Mesenchymal stem cell (in vitro differentiated cells and primary cell): ENCODE measurements at regions not wholly inside any gene's neighbourhood (a gene's known extent, or its start where the extent isn't known, plus 50 kb on each side); places are given as distances from the start of the nearest gene placed in this dataset.

Experiments used
- DNase-seq: peaks from one replicate; pipeline ENCODE4 v3.0.0-alpha.2; 2013
- H2AFZ ChIP-seq: one replicate; pipeline ENCODE4 v1.6.1; 2013; ENCODE audit warnings: low read depth, mild to moderate bottlenecking, control low read depth, inconsistent platforms, low read length, moderate library complexity
- H2AK5ac ChIP-seq: 2 replicates; pipeline ENCODE4 v1.6.1; 2013; ENCODE audit warnings: low read length, moderate library complexity, mild to moderate bottlenecking, inconsistent platforms; ENCODE audit not compliant: severe bottlenecking
- H2BK120ac ChIP-seq: one replicate; pipeline ENCODE4 v1.6.1; 2013; ENCODE audit warnings: low read depth, mild to moderate bottlenecking, inconsistent platforms, low read length, moderate library complexity
- H2BK12ac ChIP-seq, 2 experiments: one replicate each; pipeline ENCODE4 v1.6.1; 2013; ENCODE audit warnings: inconsistent platforms in 2 of 2, low read length in 2 of 2, mild to moderate bottlenecking in 2 of 2, moderate library complexity in 2 of 2, control low read depth in 1 of 2
- H2BK15ac ChIP-seq: one replicate; pipeline ENCODE4 v1.6.1; 2013; ENCODE audit warnings: mild to moderate bottlenecking, low read depth, inconsistent platforms; ENCODE audit not compliant: poor library complexity, severe bottlenecking
- H2BK5ac ChIP-seq: 2 replicates; pipeline ENCODE4 v1.6.1; 2013; ENCODE audit warnings: low read depth, mild to moderate bottlenecking, low read length, control low read depth, inconsistent platforms; ENCODE audit not compliant: poor library complexity, severe bottlenecking
- H3K14ac ChIP-seq, 2 experiments: one replicate each; pipeline ENCODE4 v1.6.1; 2013; ENCODE audit warnings: inconsistent platforms in 2 of 2, low read length in 2 of 2, control low read depth in 1 of 2, mild to moderate bottlenecking in 1 of 2, moderate library complexity in 1 of 2
- H3K18ac ChIP-seq, 2 experiments: one replicate each; pipeline ENCODE4 v1.6.1; 2013; ENCODE audit warnings: inconsistent platforms in 2 of 2, low read length in 2 of 2, control low read depth in 1 of 2, low read depth in 1 of 2, mild to moderate bottlenecking in 1 of 2
- H3K23ac ChIP-seq, 2 experiments: one replicate each; pipeline ENCODE4 v1.6.1; 2013; ENCODE audit warnings: inconsistent platforms in 2 of 2, low read length in 2 of 2, mild to moderate bottlenecking in 2 of 2, moderate library complexity in 2 of 2, control low read depth in 1 of 2
- H3K27ac ChIP-seq: 2 replicates; pipeline ENCODE4 v1.5.1; 2013; ENCODE audit warnings: mild to moderate bottlenecking, moderate library complexity, low read length, control low read depth, inconsistent platforms; ENCODE audit not compliant: poor library complexity, severe bottlenecking
- H3K27me3 ChIP-seq, 2 experiments: 2 replicates each; pipeline versions ENCODE4 v1.6.1 to v1.7.0; 2013; ENCODE audit warnings: low read length in 2 of 2, mild to moderate bottlenecking in 2 of 2, moderate library complexity in 2 of 2, control low read depth in 1 of 2, inconsistent platforms in 1 of 2; ENCODE audit not compliant: control insufficient read depth in 1 of 2, insufficient read depth in 1 of 2
- H3K36me3 ChIP-seq, 2 experiments: 2 replicates each; pipeline versions ENCODE4 v1.6.1 to v1.7.0; 2013; ENCODE audit warnings: low read length in 2 of 2, control low read depth in 1 of 2, inconsistent platforms in 1 of 2, low read depth in 1 of 2, mild to moderate bottlenecking in 1 of 2; ENCODE audit not compliant: insufficient read depth in 2 of 2, control insufficient read depth in 1 of 2
- H3K4ac ChIP-seq, 2 experiments: one replicate each; pipeline ENCODE4 v1.6.1; 2013; ENCODE audit warnings: inconsistent platforms in 2 of 2, low read length in 2 of 2, mild to moderate bottlenecking in 2 of 2, moderate library complexity in 2 of 2, control low read depth in 1 of 2, low read depth in 1 of 2
- H3K4me1 ChIP-seq: 2 replicates; pipeline ENCODE4 v1.6.1; 2013; ENCODE audit warnings: low read depth, low read length, control low read depth; ENCODE audit not compliant: control insufficient read depth, insufficient read depth
- H3K4me2 ChIP-seq: 2 replicates; pipeline ENCODE4 v1.6.1; 2013; ENCODE audit warnings: low read length, mild to moderate bottlenecking, inconsistent platforms; ENCODE audit not compliant: poor library complexity, severe bottlenecking
- H3K4me3 ChIP-seq, 2 experiments: 2 replicates each; pipeline versions ENCODE4 v1.5.1 to v1.7.0; 2013; ENCODE audit warnings: low read length in 2 of 2, mild to moderate bottlenecking in 2 of 2, control low read depth in 1 of 2, low read depth in 1 of 2; ENCODE audit not compliant: insufficient read depth in 1 of 2
- H3K79me1 ChIP-seq: replicated peaks from 2 replicates; pipeline ENCODE4 v1.6.1; 2013; ENCODE audit warnings: mild to moderate bottlenecking, control low read depth, low read length, inconsistent platforms; ENCODE audit not compliant: poor library complexity, severe bottlenecking
- H3K9ac ChIP-seq: 2 replicates; pipeline ENCODE4 v1.7.0; 2013; ENCODE audit warnings: mild to moderate bottlenecking, low read length, moderate library complexity
- H3K9me3 ChIP-seq: 2 replicates; pipeline ENCODE4 v1.7.0; 2013; ENCODE audit warnings: mild to moderate bottlenecking, low read length; ENCODE audit not compliant: control insufficient read depth
- H4K8ac ChIP-seq: one replicate; pipeline ENCODE4 v1.6.1; 2013; ENCODE audit warnings: inconsistent platforms, mild to moderate bottlenecking, low read length, moderate library complexity
- H4K91ac ChIP-seq: one replicate; pipeline ENCODE4 v1.6.1; 2013; ENCODE audit warnings: mild to moderate bottlenecking, low read length, inconsistent platforms
- WGBS: methylation state at CpG from one replicate; pipeline ENCODE4 v1.1.7; 2013; ENCODE audit warnings: mixed read lengths; 5-methylcytosine and 5-hydroxymethylcytosine counted together

GRCh38 chr1:90236493-90236892 lies 241.6 kb downstream of the ZNF326 start:
- Histone ChIP-seq H3K9ac (no peak overlapping the region), H2BK5ac (no peak overlapping the region), H3K9me3 (peaks cover 25% of the 10 kb centered on the region), H2AK5ac (no peak overlapping the region), H2BK120ac (no peak overlapping the region), H3K4me1 (no peaks in the 10 kb centered on the region), H3K27me3 (no peaks in the 10 kb centered on the region), H4K8ac (no peak overlapping the region), H3K4me2 (no peak overlapping the region), H3K27ac (no peak overlapping the region), H3K23ac (no peak overlapping the region), H2AFZ (no peak overlapping the region), H3K18ac (no peak overlapping the region), H2BK15ac (no peak overlapping the region), H3K4ac (no peak overlapping the region), H4K91ac (no peak overlapping the region), H2BK12ac (no peak overlapping the region), H3K79me1 (no peaks in the 10 kb centered on the region), H3K36me3 (no peaks in the 10 kb centered on the region), H3K4me3 (no peak overlapping the region), H3K14ac (no peak overlapping the region)
- no peak for DNase-seq
- WGBS: 82% methylated on average over 5 of the region's 6 CpGs

- no peak overlapping the region for H3K14ac ChIP-seq
- H3K4me2 ChIP-seq: no peak overlapping the region
- no peak overlapping the region for H2BK5ac ChIP-seq
- H2AFZ ChIP-seq: no peak overlapping the region
- H2BK120ac ChIP-seq: no peak overlapping the region
- H3K36me3 ChIP-seq: no peaks in the 10 kb centered on the region
- no peak overlapping the region for H3K18ac ChIP-seq
- no peak overlapping the region for H3K4me3 ChIP-seq
- no peak overlapping the region for H4K8ac ChIP-seq
- no peak overlapping the region for H2BK15ac ChIP-seq
- H4K91ac ChIP-seq: no peak overlapping the region
- H3K9ac ChIP-seq: no peak overlapping the region
- H3K27me3 ChIP-seq: no peaks in the 10 kb centered on the region
- no peak overlapping the region for H2BK12ac ChIP-seq
- H3K27ac ChIP-seq: no peak overlapping the region
- H3K79me1 ChIP-seq: no peaks in the 10 kb centered on the region
- H2AK5ac ChIP-seq: no peak overlapping the region
- no peaks in the 10 kb centered on the region for H3K4me1 ChIP-seq
- H3K9me3 ChIP-seq: peaks cover 2% of the 10 kb centered on the region
- H3K4ac ChIP-seq: no peak overlapping the region
- H3K23ac ChIP-seq: no peak overlapping the region
- DNase-seq: no peak
Measured at GRCh38 chr1:90223401-90223800, 228.5 kb downstream of the ZNF326 start.

DNA sequence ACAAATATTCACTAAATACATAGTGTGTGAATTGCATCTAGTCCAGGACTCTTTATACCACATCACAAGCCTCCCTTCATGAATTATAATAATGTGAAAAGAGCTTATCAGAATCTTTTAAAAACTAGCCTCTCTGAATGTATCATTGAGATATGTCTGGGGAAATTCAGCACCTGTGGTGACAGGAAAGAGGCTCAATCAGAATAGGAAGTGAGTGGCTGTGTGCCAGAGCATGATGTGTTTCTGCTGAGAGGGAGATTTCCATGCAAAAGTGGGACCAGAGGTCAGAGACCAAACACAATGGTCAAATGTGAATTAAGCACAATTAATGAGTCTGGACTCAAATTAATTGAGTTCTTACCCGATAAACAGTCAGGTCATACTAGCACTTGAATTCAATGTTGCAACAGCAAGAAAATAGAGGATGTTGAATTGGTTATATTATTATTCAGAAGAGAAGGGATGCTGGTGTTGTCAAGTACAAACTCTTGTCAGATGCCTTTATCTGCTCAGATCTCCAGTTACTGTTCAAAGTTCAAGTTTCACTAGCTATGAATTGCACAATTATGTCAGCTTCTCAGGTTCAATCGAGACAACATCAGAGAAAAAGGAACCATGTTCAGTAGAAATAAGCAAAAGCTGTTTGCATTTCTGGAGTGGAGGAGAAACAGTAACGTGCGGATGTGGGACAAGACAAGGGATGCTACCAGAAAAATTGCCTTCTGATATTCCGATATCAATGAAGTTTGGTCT lies 226.2 kb downstream of the ZNF326 start:
- 74% methylated on average over 4 of the region's 5 CpGs for WGBS
- H3K14ac ChIP-seq: no peak overlapping the region
- no peak overlapping the region for H2BK120ac ChIP-seq
- H3K18ac ChIP-seq: no peak overlapping the region
- H3K27me3 ChIP-seq: no peaks in the 10 kb centered on the region
- H2AK5ac ChIP-seq: no peak overlapping the region
- no peak overlapping the region for H4K8ac ChIP-seq
- H4K91ac ChIP-seq: no peak overlapping the region
- H2AFZ ChIP-seq: no peak overlapping the region
- H3K9me3 ChIP-seq: no peaks in the 10 kb centered on the region
- no peaks in the 10 kb centered on the region for H3K36me3 ChIP-seq
- H3K9ac ChIP-seq: no peak overlapping the region
- H2BK5ac ChIP-seq: no peak overlapping the region
- no peak overlapping the region for H2BK15ac ChIP-seq
- H3K23ac ChIP-seq: no peak overlapping the region
- DNase-seq: no peak
- no peaks in the 10 kb centered on the region for H3K79me1 ChIP-seq
- H3K4me1 ChIP-seq: no peaks in the 10 kb centered on the region
- H2BK12ac ChIP-seq: no peak overlapping the region
- H3K27ac ChIP-seq: no peak overlapping the region
- no peak overlapping the region for H3K4me2 ChIP-seq
- H3K4ac ChIP-seq: no peak overlapping the region
- no peak overlapping the region for H3K4me3 ChIP-seq

- 79% methylated on average over 3 of the region's 3 CpGs for whole genome bisulfite sequencing
- no peak overlapping the region for H3K9ac ChIP-seq
- H3K4me3 ChIP-seq: no peak overlapping the region
- H3K4ac ChIP-seq: no peak overlapping the region
- H2BK120ac ChIP-seq: no peak overlapping the region
- H2BK5ac ChIP-seq: no peak overlapping the region
- no peak overlapping the region for H4K91ac ChIP-seq
- no peak overlapping the region for H3K27ac ChIP-seq
- no peaks in the 10 kb centered on the region for H3K79me1 ChIP-seq
- no peak overlapping the region for H4K8ac ChIP-seq
- no peak overlapping the region for H2AFZ ChIP-seq
- no peak overlapping the region for H2BK12ac ChIP-seq
- H3K23ac ChIP-seq: no peak overlapping the region
- no peak overlapping the region for H3K18ac ChIP-seq
- DNase-seq: no peak
- no peak overlapping the region for H2BK15ac ChIP-seq
- H3K9me3 ChIP-seq: no peaks in the 10 kb centered on the region
- no peak overlapping the region for H2AK5ac ChIP-seq
- no peaks in the 10 kb centered on the region for H3K27me3 ChIP-seq
- no peak overlapping the region for H3K14ac ChIP-seq
- no peak overlapping the region for H3K4me2 ChIP-seq
- no peaks in the 10 kb centered on the region for H3K4me1 ChIP-seq
- H3K36me3 ChIP-seq: no peaks in the 10 kb centered on the region
Measured at GRCh38 chr1:90220496-90220895, 225.6 kb downstream of the ZNF326 start.
